ENCODE measurements at regions not wholly inside any gene's neighbourhood (a gene's known extent, or its start where the extent isn't known, plus 50 kb on each side); places are given as distances from the start of the nearest gene placed in this dataset.

DNA sequence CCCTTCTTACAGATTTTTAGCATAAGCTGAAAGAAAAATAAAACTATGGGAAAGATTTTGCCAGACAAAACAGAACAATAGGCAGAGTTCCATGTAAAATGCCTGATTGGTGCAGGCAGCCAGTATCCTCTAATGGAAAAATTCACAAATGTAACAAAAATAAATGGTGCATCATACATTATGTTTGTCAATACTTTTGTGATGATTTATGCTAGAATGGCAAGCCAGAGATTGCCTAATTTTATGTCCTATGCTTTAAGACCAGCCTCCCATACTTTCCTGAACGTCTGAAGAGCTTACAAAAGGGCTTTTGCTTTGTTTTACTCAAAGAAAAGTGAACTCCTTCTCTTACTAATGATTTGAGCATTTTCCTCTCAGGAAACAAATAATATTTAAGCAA, 81.5 kb upstream of the KCNJ15 start:
- TF ChIP-seq, protein P1, sequence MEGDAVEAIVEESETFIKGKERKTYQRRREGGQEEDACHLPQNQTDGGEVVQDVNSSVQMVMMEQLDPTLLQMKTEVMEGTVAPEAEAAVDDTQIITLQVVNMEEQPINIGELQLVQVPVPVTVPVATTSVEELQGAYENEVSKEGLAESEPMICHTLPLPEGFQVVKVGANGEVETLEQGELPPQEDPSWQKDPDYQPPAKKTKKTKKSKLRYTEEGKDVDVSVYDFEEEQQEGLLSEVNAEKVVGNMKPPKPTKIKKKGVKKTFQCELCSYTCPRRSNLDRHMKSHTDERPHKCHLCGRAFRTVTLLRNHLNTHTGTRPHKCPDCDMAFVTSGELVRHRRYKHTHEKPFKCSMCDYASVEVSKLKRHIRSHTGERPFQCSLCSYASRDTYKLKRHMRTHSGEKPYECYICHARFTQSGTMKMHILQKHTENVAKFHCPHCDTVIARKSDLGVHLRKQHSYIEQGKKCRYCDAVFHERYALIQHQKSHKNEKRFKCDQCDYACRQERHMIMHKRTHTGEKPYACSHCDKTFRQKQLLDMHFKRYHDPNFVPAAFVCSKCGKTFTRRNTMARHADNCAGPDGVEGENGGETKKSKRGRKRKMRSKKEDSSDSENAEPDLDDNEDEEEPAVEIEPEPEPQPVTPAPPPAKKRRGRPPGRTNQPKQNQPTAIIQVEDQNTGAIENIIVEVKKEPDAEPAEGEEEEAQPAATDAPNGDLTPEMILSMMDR (IDR thresholded peaks at IDR 0.05; ENCODE audit: low read depth, low read length, missing input control), result no peak
- TF ChIP-seq RXRA (IDR thresholded peaks at IDR 0.05), result no peak
- TF ChIP-seq, protein P2, sequence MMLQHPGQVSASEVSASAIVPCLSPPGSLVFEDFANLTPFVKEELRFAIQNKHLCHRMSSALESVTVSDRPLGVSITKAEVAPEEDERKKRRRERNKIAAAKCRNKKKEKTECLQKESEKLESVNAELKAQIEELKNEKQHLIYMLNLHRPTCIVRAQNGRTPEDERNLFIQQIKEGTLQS (IDR thresholded peaks at IDR 0.05), result no peak
- TF ChIP-seq, protein P3, sequence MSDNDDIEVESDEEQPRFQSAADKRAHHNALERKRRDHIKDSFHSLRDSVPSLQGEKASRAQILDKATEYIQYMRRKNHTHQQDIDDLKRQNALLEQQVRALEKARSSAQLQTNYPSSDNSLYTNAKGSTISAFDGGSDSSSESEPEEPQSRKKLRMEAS (IDR thresholded peaks at IDR 0.05), result no peak
- TF ChIP-seq NR2F2 (IDR thresholded peaks at IDR 0.05), result no peak
- no peak for TF ChIP-seq TAF1 (conservative IDR thresholded peaks at IDR 0.05)
- TF ChIP-seq, protein P4, sequence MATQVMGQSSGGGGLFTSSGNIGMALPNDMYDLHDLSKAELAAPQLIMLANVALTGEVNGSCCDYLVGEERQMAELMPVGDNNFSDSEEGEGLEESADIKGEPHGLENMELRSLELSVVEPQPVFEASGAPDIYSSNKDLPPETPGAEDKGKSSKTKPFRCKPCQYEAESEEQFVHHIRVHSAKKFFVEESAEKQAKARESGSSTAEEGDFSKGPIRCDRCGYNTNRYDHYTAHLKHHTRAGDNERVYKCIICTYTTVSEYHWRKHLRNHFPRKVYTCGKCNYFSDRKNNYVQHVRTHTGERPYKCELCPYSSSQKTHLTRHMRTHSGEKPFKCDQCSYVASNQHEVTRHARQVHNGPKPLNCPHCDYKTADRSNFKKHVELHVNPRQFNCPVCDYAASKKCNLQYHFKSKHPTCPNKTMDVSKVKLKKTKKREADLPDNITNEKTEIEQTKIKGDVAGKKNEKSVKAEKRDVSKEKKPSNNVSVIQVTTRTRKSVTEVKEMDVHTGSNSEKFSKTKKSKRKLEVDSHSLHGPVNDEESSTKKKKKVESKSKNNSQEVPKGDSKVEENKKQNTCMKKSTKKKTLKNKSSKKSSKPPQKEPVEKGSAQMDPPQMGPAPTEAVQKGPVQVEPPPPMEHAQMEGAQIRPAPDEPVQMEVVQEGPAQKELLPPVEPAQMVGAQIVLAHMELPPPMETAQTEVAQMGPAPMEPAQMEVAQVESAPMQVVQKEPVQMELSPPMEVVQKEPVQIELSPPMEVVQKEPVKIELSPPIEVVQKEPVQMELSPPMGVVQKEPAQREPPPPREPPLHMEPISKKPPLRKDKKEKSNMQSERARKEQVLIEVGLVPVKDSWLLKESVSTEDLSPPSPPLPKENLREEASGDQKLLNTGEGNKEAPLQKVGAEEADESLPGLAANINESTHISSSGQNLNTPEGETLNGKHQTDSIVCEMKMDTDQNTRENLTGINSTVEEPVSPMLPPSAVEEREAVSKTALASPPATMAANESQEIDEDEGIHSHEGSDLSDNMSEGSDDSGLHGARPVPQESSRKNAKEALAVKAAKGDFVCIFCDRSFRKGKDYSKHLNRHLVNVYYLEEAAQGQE (IDR thresholded peaks at IDR 0.05), result no peak
- no peak for TF ChIP-seq HNF4A (conservative IDR thresholded peaks at IDR 0.05)
- TF ChIP-seq YY1 (IDR thresholded peaks at IDR 0.05), result no peak
- TF ChIP-seq JUND (IDR thresholded peaks at IDR 0.05), result no peak
- TF ChIP-seq, protein P5, sequence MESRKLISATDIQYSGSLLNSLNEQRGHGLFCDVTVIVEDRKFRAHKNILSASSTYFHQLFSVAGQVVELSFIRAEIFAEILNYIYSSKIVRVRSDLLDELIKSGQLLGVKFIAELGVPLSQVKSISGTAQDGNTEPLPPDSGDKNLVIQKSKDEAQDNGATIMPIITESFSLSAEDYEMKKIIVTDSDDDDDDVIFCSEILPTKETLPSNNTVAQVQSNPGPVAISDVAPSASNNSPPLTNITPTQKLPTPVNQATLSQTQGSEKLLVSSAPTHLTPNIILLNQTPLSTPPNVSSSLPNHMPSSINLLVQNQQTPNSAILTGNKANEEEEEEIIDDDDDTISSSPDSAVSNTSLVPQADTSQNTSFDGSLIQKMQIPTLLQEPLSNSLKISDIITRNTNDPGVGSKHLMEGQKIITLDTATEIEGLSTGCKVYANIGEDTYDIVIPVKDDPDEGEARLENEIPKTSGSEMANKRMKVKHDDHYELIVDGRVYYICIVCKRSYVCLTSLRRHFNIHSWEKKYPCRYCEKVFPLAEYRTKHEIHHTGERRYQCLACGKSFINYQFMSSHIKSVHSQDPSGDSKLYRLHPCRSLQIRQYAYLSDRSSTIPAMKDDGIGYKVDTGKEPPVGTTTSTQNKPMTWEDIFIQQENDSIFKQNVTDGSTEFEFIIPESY (IDR thresholded peaks at IDR 0.05), result no peak
- no peak for TF ChIP-seq RAD21 (IDR thresholded peaks at IDR 0.05)
